Hematopoietic multipotent progenitor cell treated with erythropoietin and hydrocortisone succinate and interleukin-3 and kit ligand, for 17 days (in vitro differentiated cells): ENCODE measurements at regions not wholly inside any gene's neighbourhood (a gene's known extent, or its start where the extent isn't known, plus 50 kb on each side); places are given as distances from the start of the nearest gene placed in this dataset.

Experiments
- DNase-seq: peaks from one replicate; pipeline ENCODE4 v3.0.0-alpha.2; 2015; ENCODE audit warnings: low spot score

GRCh38 chr13:34002924-34003323, 185.0 kb downstream of the RFC3 start:
- no peak for DNase-seq

- no peak for DNase-seq
Measured at GRCh38 chr13:34003656-34004055, 185.7 kb downstream of the RFC3 start.

- no peak for DNase-seq
Measured at GRCh38 chr13:34004676-34005075, 186.7 kb downstream of the RFC3 start.

- DNase-seq = no peak
Measured at GRCh38 chr13:34006011-34006410, 188.1 kb downstream of the RFC3 start.

- no peak for DNase-seq
Measured at GRCh38 chr13:34011552-34012085, 193.7 kb downstream of the RFC3 start.

- no peak for DNase-seq
Measured at GRCh38 chr13:34012382-34012781, 194.4 kb downstream of the RFC3 start.

GRCh38 chr13:34013061-34013460, 195.1 kb downstream of the RFC3 start:
- no peak for DNase-seq

GRCh38 chr13:34017231-34017630, 199.3 kb downstream of the RFC3 start:
- no peak for DNase-seq

- no peak for DNase-seq
Measured at GRCh38 chr13:34019870-34020269, 201.9 kb downstream of the RFC3 start.

GRCh38 chr13:34020388-34020787, 202.4 kb downstream of the RFC3 start:
- DNase-seq = no peak

GRCh38 chr13:34021619-34022018, 203.7 kb downstream of the RFC3 start:
- DNase-seq = no peak

- DNase-seq = no peak
Measured at GRCh38 chr13:34025746-34026145, 207.8 kb downstream of the RFC3 start.

- no peak for DNase-seq
Measured at GRCh38 chr13:34026308-34026707, 208.4 kb downstream of the RFC3 start.

- no peak for DNase-seq
Measured at GRCh38 chr13:34028496-34029442, 210.8 kb downstream of the RFC3 start.

- DNase-seq = no peak
Measured at GRCh38 chr13:34030782-34031181, 212.8 kb downstream of the RFC3 start.

- no peak for DNase-seq
Measured at GRCh38 chr13:34031610-34032009, 213.7 kb downstream of the RFC3 start.

GRCh38 chr13:34034411-34034810, 216.5 kb downstream of the RFC3 start:
- no peak for DNase-seq

GRCh38 chr13:34035178-34035577, 217.2 kb downstream of the RFC3 start:
- DNase-seq = no peak

GRCh38 chr13:34035676-34036325, 217.9 kb downstream of the RFC3 start:
- no peak for DNase-seq

- no peak for DNase-seq
Measured at GRCh38 chr13:34037636-34038540, 219.9 kb downstream of the RFC3 start.

- DNase-seq = no peak
Measured at GRCh38 chr13:34038541-34039068, 220.7 kb downstream of the RFC3 start.

- no peak for DNase-seq
Measured at GRCh38 chr13:34039678-34040077, 221.7 kb downstream of the RFC3 start.
